Amniotic stem cell (primary cell): ENCODE measurements at regions not wholly inside any gene's neighbourhood (a gene's known extent, or its start where the extent isn't known, plus 50 kb on each side); places are given as distances from the start of the nearest gene placed in this dataset.
"Not testable (repeated sequence)": the region's sequence is repeated elsewhere in the genome, so short reads cannot be mapped to it uniquely, and the experiment has no call there.

Experiments
- DNase-seq: peaks from one replicate; lab custom pipeline; 2025; lab: John Stamatoyannopoulos, UW

DNA sequence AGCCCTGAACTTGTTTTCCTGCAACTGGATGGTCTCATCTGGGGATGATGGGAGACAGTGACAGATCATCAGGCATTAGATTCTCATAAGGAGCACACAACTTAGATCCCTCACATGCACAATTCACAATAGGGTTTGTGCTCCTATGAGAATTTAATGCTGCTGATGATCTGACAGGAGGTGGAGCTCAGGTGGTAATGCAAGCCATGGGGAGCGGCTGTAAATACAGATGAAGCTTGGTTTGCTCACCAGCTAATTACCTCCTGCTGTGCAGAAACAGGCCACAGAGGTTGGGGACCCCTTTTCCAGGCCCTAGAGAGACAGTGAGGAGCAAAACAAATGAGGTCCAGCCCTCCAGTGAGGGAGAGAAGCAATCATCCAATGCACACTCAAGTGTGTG lies 168.6 kb downstream of the RGS9 start:
- no peak for DNase-seq

DNA sequence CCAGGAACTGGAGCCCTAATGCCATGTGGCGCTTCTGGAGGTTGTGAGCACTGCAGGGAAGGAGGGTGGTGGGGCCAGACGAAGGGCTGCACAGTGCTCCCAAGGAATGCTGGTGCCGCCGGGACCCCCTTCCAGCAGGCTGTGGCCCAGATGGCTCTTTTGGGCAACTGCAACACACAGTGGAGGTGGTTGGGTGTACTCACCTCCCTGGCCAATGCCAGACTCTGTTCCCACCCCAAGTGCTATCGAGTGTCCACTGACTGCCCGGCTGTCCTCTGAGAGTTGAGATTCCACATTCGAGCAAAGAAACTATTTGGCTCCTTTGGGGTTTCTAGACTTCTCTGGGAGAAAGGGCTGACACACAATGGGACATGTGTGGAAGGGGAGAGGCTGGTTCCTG lies 167.9 kb downstream of the RGS9 start:
- DNase-seq, result no peak

GRCh38 chr17:65301882-65302281 lies 164.7 kb downstream of the RGS9 start:
- DNase-seq, result not testable (repeated sequence)

- DNase-seq, result no peak
Measured at GRCh38 chr17:65301184-65301583, 164.0 kb downstream of the RGS9 start.

DNA sequence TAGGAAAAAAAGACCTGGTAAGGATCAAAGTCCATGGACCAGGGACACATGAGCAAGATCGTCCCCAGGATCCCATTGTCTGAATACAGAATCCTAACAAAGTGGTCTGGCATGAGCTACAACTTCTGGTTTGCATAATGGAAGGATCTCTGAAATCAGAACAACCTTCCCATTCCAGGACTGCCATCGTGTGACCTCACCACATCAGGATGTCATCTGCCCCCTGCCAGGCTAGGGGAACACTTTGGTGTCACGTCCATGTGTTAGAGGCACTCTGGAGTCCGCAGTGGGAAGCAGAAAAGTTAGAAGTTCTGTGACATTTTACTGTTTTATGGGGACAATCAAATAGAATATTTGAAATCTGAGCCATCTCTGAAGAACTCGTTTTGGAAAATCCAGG lies 160.7 kb downstream of the RGS9 start:
- no peak for DNase-seq

DNA sequence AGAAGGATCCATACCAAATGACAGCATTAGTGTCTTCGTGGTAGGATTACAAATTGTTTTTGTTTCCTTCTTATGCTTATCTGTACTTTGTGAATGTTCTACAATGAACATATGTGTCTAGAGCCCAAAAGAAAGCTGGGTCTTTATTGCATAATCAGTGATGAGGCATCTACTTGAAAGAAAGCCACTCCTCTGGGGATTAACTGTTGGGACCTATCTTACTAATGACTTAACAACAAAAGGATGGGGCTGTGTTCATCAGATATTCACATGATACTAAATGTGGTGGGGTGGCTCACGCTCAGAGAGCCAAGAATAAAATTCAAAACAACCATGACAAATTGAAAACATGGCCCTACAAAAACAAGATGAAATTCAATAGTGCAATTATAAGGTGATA lies 160.2 kb downstream of the RGS9 start:
- DNase-seq, result no peak

DNA sequence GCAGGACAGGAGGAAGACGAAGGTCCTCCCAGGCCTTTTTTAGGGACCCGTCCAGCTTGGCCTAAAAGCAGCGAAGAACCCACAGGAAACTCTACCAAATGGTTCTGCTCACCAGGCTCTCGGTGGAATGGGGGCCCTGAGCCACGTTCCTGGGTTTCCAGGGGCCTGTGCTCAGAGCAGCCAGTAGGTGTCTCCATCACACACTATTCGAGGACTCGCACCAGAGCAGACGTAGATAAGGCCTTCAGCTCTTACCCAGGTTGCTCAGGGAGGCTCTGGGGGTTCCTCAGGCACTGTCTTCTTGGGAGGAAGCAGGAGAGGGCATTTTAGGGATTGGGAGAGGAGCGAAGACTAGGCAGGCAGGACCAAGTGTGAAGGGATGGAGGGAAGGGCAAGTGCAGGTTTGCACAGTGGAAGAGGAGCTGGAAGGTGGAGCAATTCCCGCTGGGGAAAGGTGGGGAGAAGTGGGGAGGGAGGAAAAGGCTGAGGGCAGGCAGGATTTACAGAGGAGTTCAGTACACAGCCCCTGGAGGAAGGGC lies 157.1 kb downstream of the RGS9 start:
- peak; percentile 51 for DNase-seq

DNA sequence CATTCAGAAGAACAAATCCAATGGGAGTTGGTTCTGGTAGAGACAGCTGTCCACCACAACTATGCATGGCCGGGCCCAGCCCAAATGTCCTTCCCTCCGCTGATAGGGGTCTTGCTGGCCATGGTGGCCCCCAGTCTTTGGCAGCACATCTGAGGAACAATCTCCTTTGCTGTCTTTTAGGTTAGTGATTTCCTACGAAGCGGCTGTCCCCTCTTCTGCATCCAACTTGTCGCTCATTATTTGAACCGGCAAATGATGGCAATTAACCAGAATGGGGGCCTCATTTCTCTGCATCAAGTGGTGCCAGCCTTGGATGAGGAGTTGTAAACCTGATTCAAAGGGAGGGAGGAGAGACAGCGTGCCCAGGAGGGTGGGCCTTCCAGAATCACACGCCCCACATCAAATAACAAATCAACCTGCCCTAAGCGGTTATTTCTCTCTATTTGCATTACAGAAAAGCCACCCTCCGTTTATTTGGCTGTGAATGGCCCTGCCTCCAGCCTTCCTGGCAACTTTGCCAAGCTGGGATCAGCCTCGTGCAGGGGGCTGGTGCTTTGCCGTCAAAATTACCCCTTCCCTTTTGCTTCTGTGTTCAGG lies 156.5 kb downstream of the RGS9 start:
- DNase-seq, result no peak

- no peak for DNase-seq
Measured at GRCh38 chr17:65292430-65292829, 155.3 kb downstream of the RGS9 start.

GRCh38 chr17:65291301-65291700 lies 154.1 kb downstream of the RGS9 start:
- DNase-seq, result not testable (repeated sequence)

DNA sequence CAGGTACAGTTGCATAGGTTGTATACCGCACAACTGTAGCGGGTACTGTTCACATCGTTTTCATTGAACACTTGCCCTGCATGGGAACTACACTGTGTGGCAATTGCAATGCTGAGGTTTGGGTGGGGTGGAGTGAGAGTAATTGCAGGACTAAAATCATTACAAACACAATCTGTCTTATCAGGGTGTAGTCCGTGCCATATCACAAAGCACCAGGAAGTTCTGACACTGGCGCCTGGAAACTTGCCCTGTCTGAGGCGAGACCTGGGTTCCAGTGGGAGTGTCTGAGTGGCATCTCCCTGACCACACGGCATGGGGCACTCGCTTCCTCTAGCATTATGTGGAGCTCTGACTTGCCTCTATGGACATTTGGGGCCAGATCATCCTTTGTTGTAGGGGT lies 153.4 kb downstream of the RGS9 start:
- no peak for DNase-seq

DNA sequence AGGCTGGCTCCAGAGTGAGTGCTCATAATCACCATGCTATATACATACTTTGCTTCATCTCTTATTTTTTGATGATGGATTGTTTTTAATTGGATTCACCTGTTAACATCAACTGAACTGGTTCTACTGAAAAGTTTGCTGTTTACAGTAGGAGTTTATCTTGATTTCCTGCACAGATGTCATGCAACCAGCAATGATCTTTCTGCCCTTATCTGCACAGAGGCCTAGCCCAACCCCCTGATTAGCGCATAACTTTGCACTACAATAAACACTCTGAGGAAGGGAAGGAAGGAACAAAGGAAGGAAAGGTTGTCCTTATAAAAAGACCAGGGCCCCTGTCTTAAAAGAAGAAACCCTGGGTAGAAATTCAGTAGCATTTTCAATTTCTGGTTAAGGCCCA lies 152.9 kb downstream of the RGS9 start:
- no peak for DNase-seq

DNA sequence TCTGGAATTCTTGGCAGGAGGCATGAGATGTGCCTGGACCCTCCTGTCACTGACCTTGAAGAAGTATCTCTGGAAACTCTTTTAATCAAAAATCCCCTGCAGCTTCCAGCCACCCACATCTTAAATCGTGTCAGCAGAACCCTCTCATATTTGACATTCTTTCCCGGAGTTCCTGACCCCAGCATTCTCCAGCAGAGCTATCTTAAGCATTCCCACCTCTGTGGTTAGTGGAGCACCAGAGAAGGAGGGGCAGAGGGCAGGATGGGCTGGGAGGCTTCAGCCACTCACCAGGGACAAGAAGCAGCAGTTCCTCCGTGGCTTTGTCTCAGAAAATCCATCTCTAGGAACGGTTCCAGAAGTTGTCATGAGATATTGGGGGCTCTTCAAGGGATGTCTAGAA lies 149.9 kb downstream of the RGS9 start:
- no peak for DNase-seq

DNA sequence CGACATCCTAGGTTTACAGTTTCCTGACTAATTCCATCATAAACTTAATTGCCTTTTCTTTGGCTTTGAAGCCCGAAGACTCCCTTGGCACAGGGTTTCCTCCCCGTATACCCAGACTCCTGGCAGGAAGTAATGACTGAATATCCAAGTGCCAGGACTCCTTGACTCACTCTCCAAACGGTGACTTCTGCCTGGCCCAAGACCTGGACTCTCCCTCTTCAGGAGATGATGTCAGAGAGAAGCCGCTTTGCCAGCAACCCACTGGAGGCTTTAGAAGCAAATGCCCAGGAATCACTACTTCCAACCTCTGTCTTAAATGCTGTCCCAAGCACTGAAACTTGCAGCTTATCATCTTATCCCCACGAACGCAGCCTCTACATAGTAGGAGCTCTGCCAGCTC lies 146.5 kb downstream of the RGS9 start:
- no peak for DNase-seq

- DNase-seq, result no peak
Measured at GRCh38 chr17:65279456-65279855, 142.3 kb downstream of the RGS9 start.

GRCh38 chr17:65278820-65279184 lies 141.6 kb downstream of the RGS9 start:
- no peak for DNase-seq

- DNase-seq, result peak; percentile 64
Measured at GRCh38 chr17:65278050-65278819, 141.1 kb downstream of the RGS9 start.

DNA sequence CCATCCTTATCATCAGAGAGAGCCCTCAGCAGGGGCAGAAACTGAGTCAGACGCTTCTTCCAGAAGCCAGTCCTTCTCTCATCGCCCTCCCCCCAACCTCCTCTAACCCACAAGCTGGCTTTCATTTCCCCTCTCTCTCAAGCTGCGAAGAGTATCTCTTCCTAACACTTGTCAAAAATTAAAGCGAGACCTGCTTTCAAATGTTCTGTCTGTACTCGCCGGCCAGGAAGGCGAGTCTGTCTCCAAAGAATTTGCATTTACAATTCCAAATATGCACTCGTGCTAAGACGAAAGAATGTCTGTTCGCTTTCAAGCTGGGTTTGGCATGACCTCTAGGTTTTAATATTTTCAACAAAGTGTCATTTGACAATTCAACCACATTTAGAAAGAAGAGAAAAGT lies 140.4 kb downstream of the RGS9 start:
- no peak for DNase-seq
